Right lobe of liver (tissue), 4 donors: ENCODE measurements at regions not wholly inside any gene's neighbourhood (a gene's known extent, or its start where the extent isn't known, plus 50 kb on each side); places are given as distances from the start of the nearest gene placed in this dataset.

Experiments used
- CTCF ChIP-seq, 4 donors: fragments of 200-600 bp in 3 of 4; fragments of 450-650 bp in 1 of 4; IDR thresholded peaks; one replicate each; pipeline versions ENCODE4 v1.5.1 to v1.8.0; 2016 to 2022; ENCODE audit warnings: antibody characterized with exemption in 4 of 4, mild to moderate bottlenecking in 2 of 4
- POLR2A ChIP-seq: fragments of 450-650 bp; IDR thresholded peaks from one replicate; pipeline ENCODE4 v1.6.1; 2017; ENCODE audit warnings: antibody characterized with exemption, mild to moderate bottlenecking
- donor health status: DM: no; HTN: no; CAD: no.
- donor health status: DM: no; HTN: no; CAD: no.
- donor health status: DM: no; HTN: yes; CAD: no.

- TF ChIP-seq CTCF (IDR thresholded peaks at IDR 0.05) (no peak), POLR2A (no peak)
These were observed 94.8 kb downstream of the EBNA1BP2 start for GRCh38 chr1:43077273-43077672.
